Heart left ventricle (tissue), 13 donors: ENCODE measurements at regions not wholly inside any gene's neighbourhood (a gene's known extent, or its start where the extent isn't known, plus 50 kb on each side); places are given as distances from the start of the nearest gene placed in this dataset.

Experiments used
- POLR2A ChIP-seq, 2 donors: fragments of 450-650 bp; IDR thresholded peaks; one replicate each; pipeline ENCODE4 v1.6.1; 2017; ENCODE audit warnings: antibody characterized with exemption in 2 of 2, mild to moderate bottlenecking in 2 of 2, moderate library complexity in 2 of 2
- TF ChIP-seq, protein P1 (sequence below), 12 donors: fragments of 200-600 bp; sonication (generic) in 4 of 12; IDR thresholded peaks; one replicate each; pipeline versions ENCODE4 v1.5.0 to v1.8.0; 2018 to 2022; ENCODE audit warnings: antibody characterized with exemption in 12 of 12, mild to moderate bottlenecking in 5 of 12
- donor health status: ischemic (EF 13 %, LVEDD 7.1; RV severe dilation, severe dysfunction).
- donor health status: DM: no; HTN: yes; CAD: no.
- donor health status: DM: no; HTN: no; CAD: no.
- donor health status: ischemic (EF 25% LVEDD 6.9; RV normal size, moderate dysfunction).
- donor health status: ischemic (EF 25% LVEDD 5.7; RV mildly dilated, moderate dysfunction).
- donor health status: ischemic (EF 35%, LVEDD 5.7; RV mildly dilated, moderate dysfunction).
- donor health status: nonischemic (EF 11% LVEDD 7.7; RV severe dilation, severe dysfunction).
- donor health status: DM: yes; HTN: yes; CAD: no.
- donor health status: PGD.
- donor health status: ischemic (EF 29% LVEDD 5.4; RV normal size, mild dysfunction).
- donor health status: nonischemic (EF 23%, LVEDD 6.1; RV moderate dilation, normal function).

DNA sequence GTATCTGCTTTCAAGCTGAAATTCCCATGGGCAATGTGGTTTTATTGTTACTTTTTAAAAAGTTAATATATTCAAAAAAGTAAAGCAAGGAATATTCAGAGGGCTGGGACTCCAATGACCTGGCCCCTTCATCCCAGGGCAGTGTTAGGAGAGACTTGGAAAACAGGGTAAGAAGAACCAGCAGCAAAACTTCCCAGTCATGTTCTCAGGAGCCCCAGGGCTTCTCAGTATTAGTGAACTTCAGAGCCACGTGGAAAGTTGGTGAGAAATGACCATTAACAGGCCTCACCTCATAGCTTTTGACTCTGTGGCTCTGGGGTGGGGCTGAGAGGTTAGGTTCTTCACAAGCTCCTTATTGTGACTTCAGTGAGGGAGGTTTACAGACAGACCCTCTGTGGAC lies 230.4 kb upstream of the KCNG1 start:
- TF ChIP-seq, protein P1, sequence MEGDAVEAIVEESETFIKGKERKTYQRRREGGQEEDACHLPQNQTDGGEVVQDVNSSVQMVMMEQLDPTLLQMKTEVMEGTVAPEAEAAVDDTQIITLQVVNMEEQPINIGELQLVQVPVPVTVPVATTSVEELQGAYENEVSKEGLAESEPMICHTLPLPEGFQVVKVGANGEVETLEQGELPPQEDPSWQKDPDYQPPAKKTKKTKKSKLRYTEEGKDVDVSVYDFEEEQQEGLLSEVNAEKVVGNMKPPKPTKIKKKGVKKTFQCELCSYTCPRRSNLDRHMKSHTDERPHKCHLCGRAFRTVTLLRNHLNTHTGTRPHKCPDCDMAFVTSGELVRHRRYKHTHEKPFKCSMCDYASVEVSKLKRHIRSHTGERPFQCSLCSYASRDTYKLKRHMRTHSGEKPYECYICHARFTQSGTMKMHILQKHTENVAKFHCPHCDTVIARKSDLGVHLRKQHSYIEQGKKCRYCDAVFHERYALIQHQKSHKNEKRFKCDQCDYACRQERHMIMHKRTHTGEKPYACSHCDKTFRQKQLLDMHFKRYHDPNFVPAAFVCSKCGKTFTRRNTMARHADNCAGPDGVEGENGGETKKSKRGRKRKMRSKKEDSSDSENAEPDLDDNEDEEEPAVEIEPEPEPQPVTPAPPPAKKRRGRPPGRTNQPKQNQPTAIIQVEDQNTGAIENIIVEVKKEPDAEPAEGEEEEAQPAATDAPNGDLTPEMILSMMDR (IDR thresholded peaks at IDR 0.05) = no peak
- no peak for TF ChIP-seq POLR2A (IDR thresholded peaks at IDR 0.05)
